GM21447 (cell line): ENCODE measurements at regions not wholly inside any gene's neighbourhood (a gene's known extent, or its start where the extent isn't known, plus 50 kb on each side); places are given as distances from the start of the nearest gene placed in this dataset.
"Not testable (repeated sequence)": the region's sequence is repeated elsewhere in the genome, so short reads cannot be mapped to it uniquely, and the experiment has no call there.

ENCODE experiments used
- ATAC-seq: cut with Tn5 transposase; IDR thresholded peaks from one replicate; pipeline ENCODE4 v1.9.1; 2021; ENCODE audit not compliant: unreplicated experiment

DNA sequence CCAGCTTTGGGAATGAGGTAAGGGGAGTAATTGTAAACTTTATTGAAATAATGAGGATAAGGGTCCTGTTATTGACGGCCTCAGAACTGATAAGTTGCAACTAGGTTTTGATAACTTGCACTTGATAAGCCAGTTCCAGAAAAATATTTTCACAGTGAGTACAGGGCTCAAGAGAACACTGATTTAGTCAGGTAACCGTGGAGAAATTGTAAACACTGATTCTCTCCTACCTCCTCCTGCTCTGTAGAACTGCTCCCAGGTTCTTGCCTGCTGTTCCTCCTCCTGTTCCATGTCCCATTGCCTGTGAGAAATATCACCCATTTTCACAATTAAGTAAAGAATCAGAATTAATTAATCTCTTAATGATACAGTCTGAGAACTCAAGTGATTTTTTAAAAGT is 55.0 kb upstream of the CXXC4 start:
- ATAC-seq, result no peak

DNA sequence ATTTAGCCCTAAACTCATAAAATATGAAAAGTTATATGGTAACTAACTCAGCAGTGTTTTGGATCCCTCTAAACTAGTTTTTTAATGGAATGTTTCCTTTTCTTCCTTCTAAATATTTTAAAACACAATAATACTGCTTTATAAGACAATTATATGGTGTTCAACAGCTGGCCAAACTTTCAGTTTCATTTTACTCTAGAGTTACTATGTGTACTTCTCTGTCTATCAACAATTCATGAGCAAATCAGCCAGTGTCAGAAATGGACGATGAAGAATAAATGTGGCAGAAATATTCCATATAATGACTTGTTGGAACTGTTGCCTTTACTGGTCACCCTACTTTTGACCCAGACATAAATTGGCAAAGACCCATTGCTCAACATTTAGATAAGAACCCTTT is 64.8 kb upstream of the CXXC4 start:
- ATAC-seq, result no peak

- no peak for ATAC-seq
Measured at GRCh38 chr4:104571341-104571740, 76.6 kb upstream of the CXXC4 start.

- ATAC-seq, result no peak
Measured at GRCh38 chr4:104574371-104574770, 79.7 kb upstream of the CXXC4 start.

DNA sequence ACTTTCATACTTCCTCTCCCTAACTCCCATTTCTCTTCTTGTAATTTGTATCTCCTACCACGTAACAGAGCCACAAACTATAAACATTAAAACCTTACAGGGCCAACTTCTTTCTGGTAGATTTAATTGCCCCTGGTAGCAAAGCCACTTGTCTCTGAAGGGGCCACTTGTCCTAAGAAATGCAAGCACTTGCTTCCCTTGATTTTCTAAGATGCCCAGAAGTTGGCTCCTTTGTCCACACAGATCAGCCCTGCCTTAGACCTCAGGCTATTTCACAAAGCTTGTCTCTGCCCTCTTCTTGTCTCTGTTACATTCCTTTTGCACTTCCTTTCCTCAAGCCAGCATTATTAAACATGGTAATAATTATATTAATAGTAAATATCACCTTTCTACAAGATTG is 80.6 kb upstream of the CXXC4 start:
- ATAC-seq, result no peak

- ATAC-seq, result no peak
Measured at GRCh38 chr4:104577405-104577804, 82.7 kb upstream of the CXXC4 start.

DNA sequence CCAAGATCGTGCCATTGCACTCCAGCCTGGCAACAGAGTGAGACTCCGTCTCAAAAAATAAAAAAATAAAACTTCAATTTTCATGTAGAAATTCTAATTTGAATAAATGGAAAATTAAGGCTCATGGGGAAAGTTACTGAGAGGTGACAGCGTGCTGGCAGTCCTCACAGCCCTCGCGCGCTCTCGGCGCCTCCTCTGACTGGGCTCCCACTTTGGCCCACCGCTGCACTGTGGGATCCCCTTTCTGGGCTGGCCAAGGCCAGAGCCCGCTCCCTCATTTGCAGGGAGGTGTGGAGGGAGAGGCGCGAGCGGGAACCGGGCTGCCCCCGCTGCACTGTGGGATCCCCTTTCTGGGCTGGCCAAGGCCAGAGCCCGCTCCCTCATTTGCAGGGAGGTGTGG is 86.8 kb upstream of the CXXC4 start:
- ATAC-seq, result not testable (repeated sequence)

- not testable (repeated sequence) for ATAC-seq
Measured at GRCh38 chr4:104582056-104582455, 87.4 kb upstream of the CXXC4 start.

- no peak for ATAC-seq
Measured at GRCh38 chr4:104589264-104589868, 94.7 kb upstream of the CXXC4 start.

DNA sequence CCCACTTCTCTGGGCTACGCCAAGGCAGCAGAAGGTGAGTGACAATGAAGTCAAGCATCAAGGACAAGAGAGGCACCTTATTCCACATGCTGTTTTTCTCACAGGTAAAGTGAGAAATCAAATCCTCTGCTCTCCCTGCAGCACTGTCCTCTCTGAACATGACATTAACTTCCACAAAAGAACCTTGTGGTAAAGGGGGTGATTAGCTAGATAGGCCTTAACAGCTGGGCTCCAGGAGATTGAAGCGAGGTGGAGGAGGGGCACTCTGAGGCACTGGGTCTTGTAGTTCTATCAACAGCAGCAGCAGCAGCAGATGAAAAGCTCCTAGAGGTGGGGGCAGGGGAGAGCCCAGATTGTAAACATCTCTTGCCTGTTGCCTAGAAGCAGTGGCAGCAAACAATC is 96.8 kb upstream of the CXXC4 start:
- no peak for ATAC-seq

GRCh38 chr4:104592183-104592582 is 97.5 kb upstream of the CXXC4 start:
- no peak for ATAC-seq

- no peak for ATAC-seq
Measured at GRCh38 chr4:104593019-104593418, 98.3 kb upstream of the CXXC4 start.

DNA sequence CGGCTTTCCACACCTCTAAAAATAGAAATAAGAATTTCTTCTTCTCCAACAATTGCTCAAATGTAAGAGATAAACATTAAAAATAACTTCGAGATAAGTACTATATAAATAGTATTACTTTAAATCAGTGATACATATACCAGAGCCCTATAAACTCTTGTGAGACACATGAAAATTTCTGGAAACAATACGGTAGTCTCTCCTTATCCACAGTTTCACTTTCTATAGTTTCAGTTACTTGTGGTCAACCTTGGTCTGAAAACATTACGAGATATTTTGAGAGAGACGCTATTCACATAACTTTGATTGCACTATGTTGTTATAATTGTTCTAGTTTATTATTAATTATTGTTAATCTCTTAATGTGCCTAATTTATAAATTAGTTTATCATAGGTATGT is 101.5 kb upstream of the CXXC4 start:
- ATAC-seq, result no peak

GRCh38 chr4:104615496-104615895 is 120.8 kb upstream of the CXXC4 start:
- ATAC-seq, result no peak

GRCh38 chr4:104615926-104616325 is 121.2 kb upstream of the CXXC4 start:
- no peak for ATAC-seq

DNA sequence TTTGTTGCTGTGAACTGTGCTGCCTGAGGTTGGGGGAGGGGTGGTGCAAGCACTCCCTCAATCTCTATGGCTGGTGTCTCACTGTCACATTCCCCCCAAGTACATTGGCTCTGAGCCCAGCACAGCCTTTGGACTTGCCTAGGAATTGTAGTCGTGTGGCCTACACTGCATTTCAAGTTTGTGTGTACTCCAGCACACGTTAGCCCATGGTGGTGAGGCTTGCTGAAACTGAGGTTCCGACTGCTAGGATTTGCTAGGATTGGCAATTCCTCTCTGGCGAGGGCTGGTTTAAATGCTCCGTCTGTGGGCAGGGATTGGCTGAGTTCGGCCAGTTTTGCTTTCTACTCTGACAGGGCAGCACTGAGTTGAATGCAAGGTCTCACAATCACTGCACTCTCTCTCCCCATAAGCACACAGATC is 121.7 kb upstream of the CXXC4 start:
- no peak for ATAC-seq

DNA sequence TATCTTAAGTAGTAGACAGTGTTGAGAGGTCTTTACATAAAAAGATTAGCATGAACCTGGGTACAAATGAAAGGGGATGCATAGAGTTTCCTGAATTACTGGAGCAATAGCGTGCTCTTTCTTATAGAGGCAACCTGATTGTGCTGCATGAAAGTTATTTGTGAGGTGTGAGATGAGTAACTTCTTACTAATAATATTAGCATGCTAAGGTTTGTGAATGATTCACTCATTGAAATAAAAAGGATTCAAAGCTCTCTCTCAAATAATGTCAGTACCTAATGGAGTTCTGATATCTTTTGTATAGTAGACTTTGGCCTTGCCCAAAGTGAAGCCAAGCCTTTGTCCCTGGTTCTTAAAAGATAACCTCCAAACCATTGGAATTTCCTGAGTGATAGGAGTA is 131.0 kb upstream of the CXXC4 start:
- no peak for ATAC-seq

GRCh38 chr4:104629601-104630000 is 134.9 kb upstream of the CXXC4 start:
- no peak for ATAC-seq

DNA sequence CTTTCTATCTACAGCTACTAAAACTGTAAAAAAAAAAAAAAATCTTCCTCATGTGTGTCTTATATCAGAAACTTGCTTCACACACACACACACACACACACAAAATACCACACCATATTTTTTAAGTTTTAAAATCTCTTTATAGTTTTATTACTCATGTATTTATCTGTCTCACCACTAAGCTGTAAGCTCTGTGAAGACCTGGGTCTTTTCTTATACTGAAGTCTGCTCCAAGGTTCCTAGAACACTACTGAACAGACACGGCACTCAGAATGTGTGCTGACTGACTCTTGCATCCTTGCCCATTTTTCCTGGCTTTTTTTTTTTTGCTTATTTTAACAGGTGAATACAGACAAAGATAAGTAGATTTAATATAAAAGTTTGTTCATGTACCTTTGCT is 135.6 kb upstream of the CXXC4 start:
- ATAC-seq, result no peak

DNA sequence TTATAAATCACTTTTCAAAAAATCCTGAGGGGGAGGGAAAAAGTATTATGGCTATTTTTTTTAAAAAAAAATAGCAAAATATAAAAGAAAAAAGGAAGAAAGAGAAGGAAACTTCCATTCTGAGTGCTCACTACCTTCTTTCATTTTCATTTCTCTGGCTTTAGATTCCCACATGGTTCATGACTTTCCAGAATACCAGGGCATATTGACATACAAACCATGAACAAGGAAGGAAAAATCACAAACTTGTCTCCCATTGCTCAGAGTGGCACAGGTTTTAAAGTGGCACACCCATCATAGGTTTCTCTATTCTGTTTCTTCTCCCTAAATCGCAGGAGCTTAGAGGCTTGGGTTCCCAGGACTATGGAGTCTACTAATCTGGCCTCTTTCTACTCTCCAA is 136.3 kb upstream of the CXXC4 start:
- no peak for ATAC-seq

GRCh38 chr4:104641418-104641817 is 146.7 kb upstream of the CXXC4 start:
- no peak for ATAC-seq

- ATAC-seq, result no peak
Measured at GRCh38 chr4:104642521-104642920, 147.8 kb upstream of the CXXC4 start.

DNA sequence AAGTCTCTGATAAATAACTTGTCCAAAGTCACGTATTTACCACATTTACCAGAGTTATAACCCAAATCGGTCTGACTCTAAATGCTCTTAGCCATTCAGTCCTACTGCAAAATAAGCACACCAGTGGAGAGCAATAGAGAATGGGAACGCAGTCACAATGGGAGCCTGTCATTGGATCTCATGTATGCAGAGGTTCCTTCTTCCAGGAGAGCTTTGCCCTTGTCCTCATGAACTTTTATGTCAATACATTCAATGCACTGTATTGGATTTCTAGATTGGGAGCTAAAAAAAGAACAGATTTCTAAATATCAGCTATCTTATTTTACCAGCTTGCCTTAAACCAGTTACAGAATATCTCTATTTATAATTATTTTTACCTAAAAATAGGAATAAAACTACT is 149.1 kb upstream of the CXXC4 start:
- no peak for ATAC-seq

DNA sequence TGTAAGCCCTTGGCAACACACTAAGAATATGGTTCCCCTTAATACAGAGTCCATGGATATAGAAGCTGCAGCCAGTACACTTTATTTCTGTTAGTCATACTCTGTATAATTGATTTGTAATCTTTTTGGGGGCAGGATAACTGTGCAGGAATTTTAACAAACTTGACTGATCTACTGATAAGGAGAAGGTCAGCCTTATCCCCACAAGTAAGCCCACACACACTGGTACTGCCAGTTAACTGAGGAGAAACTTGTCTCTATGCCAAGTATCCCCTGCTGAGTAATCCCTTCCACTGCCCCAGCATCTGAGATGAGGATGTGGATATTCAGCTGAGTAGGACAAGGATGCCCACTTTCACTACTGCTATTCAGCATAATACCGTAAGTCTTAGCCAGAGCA is 154.9 kb upstream of the CXXC4 start:
- ATAC-seq, result no peak
